ENCODE measurements at regions not wholly inside any gene's neighbourhood (a gene's known extent, or its start where the extent isn't known, plus 50 kb on each side); places are given as distances from the start of the nearest gene placed in this dataset.

DNA sequence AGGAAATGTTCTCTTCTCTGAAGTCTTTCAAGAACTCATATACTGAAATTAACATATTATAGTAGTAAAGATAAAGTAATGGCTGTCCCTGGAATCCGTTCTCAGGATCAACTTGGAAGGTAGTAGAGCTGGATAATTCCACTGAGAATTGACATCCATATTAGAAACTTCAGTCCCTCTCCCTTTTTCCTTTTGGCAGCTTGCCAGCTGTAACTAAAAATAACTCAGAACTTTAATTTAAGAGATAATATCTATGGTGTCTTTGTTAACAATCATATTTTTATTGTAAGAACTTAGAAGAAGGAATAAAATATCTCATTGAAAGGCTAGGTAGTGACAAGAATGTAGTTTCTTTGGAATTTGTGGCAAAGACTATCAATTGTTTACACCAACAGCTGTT is 61.4 kb upstream of the PLEKHA5 start:
- TF ChIP-seq ZFX (IDR thresholded peaks at IDR 0.05; ENCODE audit: borderline replicate concordance): no peak
- TF ChIP-seq CTCF (IDR thresholded peaks at IDR 0.05): no peak
- H3K27ac ChIP-seq: no peak overlapping the region

GRCh38 chr12:19070341-19070740 is 59.2 kb upstream of the PLEKHA5 start:
- H3K27ac ChIP-seq: no peak overlapping the region
- no peak for TF ChIP-seq CTCF (IDR thresholded peaks at IDR 0.05)
- no peak for TF ChIP-seq ZFX (IDR thresholded peaks at IDR 0.05; ENCODE audit: borderline replicate concordance)

DNA sequence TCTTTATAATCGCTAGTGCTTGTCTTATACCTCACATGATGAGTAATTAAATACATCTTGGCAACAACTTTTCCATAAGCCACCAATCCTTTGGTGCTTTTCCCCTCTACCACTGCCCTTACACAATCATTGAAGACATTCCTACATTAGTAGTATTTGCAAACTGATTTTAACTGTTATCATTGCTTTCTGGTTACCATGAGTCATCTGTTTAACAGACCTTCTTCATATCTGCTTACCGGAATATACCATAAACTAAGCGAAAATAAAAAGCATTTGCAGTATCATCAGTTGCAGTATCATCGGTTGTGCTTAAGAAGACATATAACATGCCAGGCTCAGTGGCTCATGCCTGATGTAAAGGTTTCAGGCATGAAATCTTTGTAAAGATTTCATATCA is 54.8 kb upstream of the PLEKHA5 start:
- no peak overlapping the region for H3K27ac ChIP-seq

GRCh38 chr12:19075711-19076340 is 53.7 kb upstream of the PLEKHA5 start:
- no peak overlapping the region for H3K27ac ChIP-seq
- no peak for TF ChIP-seq ZFX (IDR thresholded peaks at IDR 0.05; ENCODE audit: borderline replicate concordance)
- TF ChIP-seq CTCF (IDR thresholded peaks at IDR 0.05): no peak

More for the DNA sequence above, 54.8 kb upstream of the PLEKHA5 start:
- no peak for TF ChIP-seq ZFX (IDR thresholded peaks at IDR 0.05; ENCODE audit: borderline replicate concordance)
- TF ChIP-seq CTCF (IDR thresholded peaks at IDR 0.05): no peak
